SK-N-SH treated with all-trans-retinoic acid at 6 μM for 48 hours (cell line): ENCODE measurements at regions not wholly inside any gene's neighbourhood (a gene's known extent, or its start where the extent isn't known, plus 50 kb on each side); places are given as distances from the start of the nearest gene placed in this dataset.

Experiments used
- ATAC-seq: fragments of 200-7000 bp; cut with Tn5 transposase; 3 replicates; pipeline ENCODE4 v1.9.1; 2020; ENCODE audit warnings: mild to moderate bottlenecking, moderate library complexity
- ARNTL ChIP-seq: fragments of 450-650 bp; formaldehyde crosslinking; IDR thresholded peaks from 2 replicates; pipeline ENCODE4 v1.5.0; 2020; ENCODE audit warnings: low read depth, mild to moderate bottlenecking, moderate library complexity, borderline replicate concordance
- BACH2 ChIP-seq: fragments of 250-450 bp; sonication (Bioruptor Pico); IDR thresholded peaks from 2 replicates; pipeline ENCODE4 v1.9.0; 2021; ENCODE audit warnings: mild to moderate bottlenecking, borderline replicate concordance
- CSDC2 ChIP-seq: fragments of 250-450 bp; sonication (Bioruptor Pico); IDR thresholded peaks from 2 replicates; pipeline ENCODE4 v1.5.0; 2020; ENCODE audit warnings: mild to moderate bottlenecking, moderate library complexity
- ESRRG ChIP-seq: fragments of 250-450 bp; sonication (Bioruptor Pico); IDR thresholded peaks from 2 replicates; pipeline ENCODE4 v1.6.1; 2021; ENCODE audit warnings: mild to moderate bottlenecking
- GLIS3 ChIP-seq: fragments of 250-450 bp; sonication (Bioruptor Pico); IDR thresholded peaks from 2 replicates; pipeline ENCODE4 v1.5.0; 2020; ENCODE audit warnings: mild to moderate bottlenecking, moderate library complexity
- ISL1 ChIP-seq: fragments of 250-450 bp; sonication (Bioruptor Pico); IDR thresholded peaks from 2 replicates; pipeline ENCODE4 v2.1.2; 2022; ENCODE audit warnings: mild to moderate bottlenecking, moderate library complexity
- OSR1 ChIP-seq: fragments of 250-450 bp; sonication (Bioruptor Pico); IDR thresholded peaks from 2 replicates; pipeline ENCODE4 v1.8.0; 2022; ENCODE audit warnings: moderate library complexity, mild to moderate bottlenecking, inconsistent platforms
- PPARA ChIP-seq: fragments of 250-450 bp; sonication (Bioruptor Pico); IDR thresholded peaks from 2 replicates; pipeline ENCODE4 v1.5.0; 2020; ENCODE audit warnings: mild to moderate bottlenecking, borderline replicate concordance
- RARB ChIP-seq: fragments of 250-450 bp; sonication (Bioruptor Pico); IDR thresholded peaks from 2 replicates; pipeline ENCODE4 v1.8.0; 2021; ENCODE audit warnings: mild to moderate bottlenecking, moderate library complexity
- SNAI2 ChIP-seq: fragments of 250-450 bp; sonication (Bioruptor Pico); IDR thresholded peaks from 2 replicates; pipeline ENCODE4 v1.5.0; 2020; ENCODE audit warnings: mild to moderate bottlenecking, moderate library complexity
- TOX ChIP-seq: fragments of 250-450 bp; sonication (Bioruptor Pico); IDR thresholded peaks from 2 replicates; pipeline ENCODE4 v1.8.0; 2021; ENCODE audit warnings: mild to moderate bottlenecking, moderate library complexity, borderline replicate concordance
- ZC3H10 ChIP-seq: fragments of 250-450 bp; sonication (Bioruptor Pico); IDR thresholded peaks from 2 replicates; pipeline ENCODE4 v1.5.1; 2021; ENCODE audit warnings: mild to moderate bottlenecking, moderate library complexity
- ZFP3 ChIP-seq: fragments of 250-450 bp; sonication (Bioruptor Pico); IDR thresholded peaks from 2 replicates; pipeline ENCODE4 v1.5.0; 2020; ENCODE audit warnings: mild to moderate bottlenecking, moderate library complexity
- ZFP30 ChIP-seq: fragments of 450-650 bp; formaldehyde crosslinking; IDR thresholded peaks from 2 replicates; pipeline ENCODE4 v1.5.0; 2022; ENCODE audit warnings: mild to moderate bottlenecking, moderate library complexity
- ZNF565 ChIP-seq: fragments of 450-650 bp; formaldehyde crosslinking; conservative IDR thresholded peaks from 2 replicates; pipeline ENCODE4 v1.5.0; 2020; ENCODE audit warnings: low read depth, mild to moderate bottlenecking, moderate library complexity
- ZNF70 ChIP-seq: fragments of 450-650 bp; formaldehyde crosslinking; IDR thresholded peaks from 2 replicates; pipeline ENCODE4 v1.5.0; 2020; ENCODE audit warnings: mild to moderate bottlenecking, moderate library complexity
- ZNF8 ChIP-seq: fragments of 450-650 bp; formaldehyde crosslinking; IDR thresholded peaks from 2 replicates; pipeline ENCODE4 v1.5.0; 2020; ENCODE audit warnings: mild to moderate bottlenecking, moderate library complexity
- TF ChIP-seq, protein P1 (sequence below): fragments of 250-450 bp; sonication (Bioruptor Pico); IDR thresholded peaks from 2 replicates; pipeline ENCODE4 v1.5.0; 2020; ENCODE audit warnings: mild to moderate bottlenecking, moderate library complexity
- TF ChIP-seq, protein P2 (sequence below): fragments of 250-450 bp; sonication (Bioruptor Pico); IDR thresholded peaks from 2 replicates; pipeline ENCODE4 v1.8.0; 2021; ENCODE audit warnings: low read depth, mild to moderate bottlenecking, moderate library complexity, borderline replicate concordance
- TF ChIP-seq, protein P3 (sequence below): fragments of 250-450 bp; sonication (Bioruptor Pico); IDR thresholded peaks from 2 replicates; pipeline ENCODE4 v1.5.1; 2021; ENCODE audit warnings: mild to moderate bottlenecking, moderate library complexity
- TF ChIP-seq, protein P4 (sequence below): fragments of 250-450 bp; sonication (Bioruptor Pico); IDR thresholded peaks from 2 replicates; pipeline ENCODE4 v1.5.1; 2020; ENCODE audit warnings: low read depth, mild to moderate bottlenecking, moderate library complexity

DNA sequence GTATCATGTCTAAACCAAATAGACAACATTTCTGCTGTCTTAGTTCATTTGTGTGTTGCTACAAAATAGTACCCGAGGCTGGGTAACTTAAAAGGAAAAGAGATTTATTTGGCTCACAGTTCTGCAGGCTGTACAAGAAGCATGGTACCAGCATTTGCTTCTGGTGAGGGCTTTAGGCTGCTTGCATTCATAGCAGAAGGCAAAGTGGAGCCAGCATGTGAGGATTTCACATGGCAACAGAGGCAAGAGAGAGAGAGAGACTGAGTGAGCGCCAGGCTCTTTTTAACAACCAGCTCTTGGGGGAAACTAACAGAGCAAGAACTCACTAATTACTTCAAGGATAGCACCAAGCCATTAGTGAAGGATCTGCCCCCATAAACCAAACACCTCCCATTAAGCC, 271.4 kb upstream of the SRRM4 start (continued):
- TF ChIP-seq, protein P1, sequence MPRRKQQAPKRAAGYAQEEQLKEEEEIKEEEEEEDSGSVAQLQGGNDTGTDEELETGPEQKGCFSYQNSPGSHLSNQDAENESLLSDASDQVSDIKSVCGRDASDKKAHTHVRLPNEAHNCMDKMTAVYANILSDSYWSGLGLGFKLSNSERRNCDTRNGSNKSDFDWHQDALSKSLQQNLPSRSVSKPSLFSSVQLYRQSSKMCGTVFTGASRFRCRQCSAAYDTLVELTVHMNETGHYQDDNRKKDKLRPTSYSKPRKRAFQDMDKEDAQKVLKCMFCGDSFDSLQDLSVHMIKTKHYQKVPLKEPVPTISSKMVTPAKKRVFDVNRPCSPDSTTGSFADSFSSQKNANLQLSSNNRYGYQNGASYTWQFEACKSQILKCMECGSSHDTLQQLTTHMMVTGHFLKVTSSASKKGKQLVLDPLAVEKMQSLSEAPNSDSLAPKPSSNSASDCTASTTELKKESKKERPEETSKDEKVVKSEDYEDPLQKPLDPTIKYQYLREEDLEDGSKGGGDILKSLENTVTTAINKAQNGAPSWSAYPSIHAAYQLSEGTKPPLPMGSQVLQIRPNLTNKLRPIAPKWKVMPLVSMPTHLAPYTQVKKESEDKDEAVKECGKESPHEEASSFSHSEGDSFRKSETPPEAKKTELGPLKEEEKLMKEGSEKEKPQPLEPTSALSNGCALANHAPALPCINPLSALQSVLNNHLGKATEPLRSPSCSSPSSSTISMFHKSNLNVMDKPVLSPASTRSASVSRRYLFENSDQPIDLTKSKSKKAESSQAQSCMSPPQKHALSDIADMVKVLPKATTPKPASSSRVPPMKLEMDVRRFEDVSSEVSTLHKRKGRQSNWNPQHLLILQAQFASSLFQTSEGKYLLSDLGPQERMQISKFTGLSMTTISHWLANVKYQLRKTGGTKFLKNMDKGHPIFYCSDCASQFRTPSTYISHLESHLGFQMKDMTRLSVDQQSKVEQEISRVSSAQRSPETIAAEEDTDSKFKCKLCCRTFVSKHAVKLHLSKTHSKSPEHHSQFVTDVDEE (CRISPR knock-in tag), result no peak
- TF ChIP-seq SNAI2 (CRISPR knock-in tag), result no peak
- TF ChIP-seq ZNF8 (CRISPR knock-in tag), result no peak
- TF ChIP-seq BACH2 (CRISPR knock-in tag), result no peak
- TF ChIP-seq, protein P2, sequence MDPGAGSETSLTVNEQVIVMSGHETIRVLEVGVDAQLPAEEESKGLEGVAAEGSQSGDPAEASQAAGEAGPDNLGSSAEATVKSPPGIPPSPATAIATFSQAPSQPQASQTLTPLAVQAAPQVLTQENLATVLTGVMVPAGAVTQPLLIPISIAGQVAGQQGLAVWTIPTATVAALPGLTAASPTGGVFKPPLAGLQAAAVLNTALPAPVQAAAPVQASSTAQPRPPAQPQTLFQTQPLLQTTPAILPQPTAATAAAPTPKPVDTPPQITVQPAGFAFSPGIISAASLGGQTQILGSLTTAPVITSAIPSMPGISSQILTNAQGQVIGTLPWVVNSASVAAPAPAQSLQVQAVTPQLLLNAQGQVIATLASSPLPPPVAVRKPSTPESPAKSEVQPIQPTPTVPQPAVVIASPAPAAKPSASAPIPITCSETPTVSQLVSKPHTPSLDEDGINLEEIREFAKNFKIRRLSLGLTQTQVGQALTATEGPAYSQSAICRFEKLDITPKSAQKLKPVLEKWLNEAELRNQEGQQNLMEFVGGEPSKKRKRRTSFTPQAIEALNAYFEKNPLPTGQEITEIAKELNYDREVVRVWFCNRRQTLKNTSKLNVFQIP (CRISPR knock-in tag), result no peak
- TF ChIP-seq RARB (CRISPR knock-in tag), result no peak
- TF ChIP-seq ZC3H10 (CRISPR knock-in tag), result no peak
- no peak for TF ChIP-seq ARNTL (CRISPR knock-in tag)

DNA sequence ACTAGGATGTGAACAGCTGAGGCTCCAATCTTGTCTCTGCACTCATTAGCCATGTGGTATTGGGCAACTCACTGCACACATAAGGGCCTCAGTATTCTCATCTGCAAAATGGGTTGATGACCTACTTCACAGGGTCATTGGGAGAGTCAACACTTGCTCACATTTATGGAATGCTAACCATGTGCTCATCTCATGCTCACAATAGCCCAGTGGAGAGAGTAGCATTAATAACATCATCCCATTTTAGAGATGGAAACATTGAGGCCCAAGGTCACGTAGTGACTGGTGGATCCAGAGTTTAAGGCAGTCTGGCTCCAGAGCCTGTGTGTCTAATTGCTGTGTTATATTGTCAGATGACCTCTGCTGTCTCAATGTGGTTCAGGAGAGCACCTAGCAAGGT, 270.2 kb upstream of the SRRM4 start:
- no peak for ATAC-seq
- TF ChIP-seq, protein P3, sequence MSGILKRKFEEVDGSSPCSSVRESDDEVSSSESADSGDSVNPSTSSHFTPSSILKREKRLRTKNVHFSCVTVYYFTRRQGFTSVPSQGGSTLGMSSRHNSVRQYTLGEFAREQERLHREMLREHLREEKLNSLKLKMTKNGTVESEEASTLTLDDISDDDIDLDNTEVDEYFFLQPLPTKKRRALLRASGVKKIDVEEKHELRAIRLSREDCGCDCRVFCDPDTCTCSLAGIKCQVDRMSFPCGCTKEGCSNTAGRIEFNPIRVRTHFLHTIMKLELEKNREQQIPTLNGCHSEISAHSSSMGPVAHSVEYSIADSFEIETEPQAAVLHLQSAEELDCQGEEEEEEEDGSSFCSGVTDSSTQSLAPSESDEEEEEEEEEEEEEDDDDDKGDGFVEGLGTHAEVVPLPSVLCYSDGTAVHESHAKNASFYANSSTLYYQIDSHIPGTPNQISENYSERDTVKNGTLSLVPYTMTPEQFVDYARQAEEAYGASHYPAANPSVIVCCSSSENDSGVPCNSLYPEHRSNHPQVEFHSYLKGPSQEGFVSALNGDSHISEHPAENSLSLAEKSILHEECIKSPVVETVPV (CRISPR knock-in tag), result no peak
- no peak for TF ChIP-seq CSDC2 (CRISPR knock-in tag)
- no peak for TF ChIP-seq ZNF565
- TF ChIP-seq, protein P2 (CRISPR knock-in tag), result no peak
- TF ChIP-seq ISL1 (CRISPR knock-in tag), result no peak
- TF ChIP-seq OSR1 (CRISPR knock-in tag), result no peak
- TF ChIP-seq ZFP3 (CRISPR knock-in tag), result no peak
- TF ChIP-seq BACH2 (CRISPR knock-in tag), result no peak
- TF ChIP-seq, protein P1 (CRISPR knock-in tag), result no peak
- no peak for TF ChIP-seq ARNTL (CRISPR knock-in tag)
- no peak for TF ChIP-seq TOX (CRISPR knock-in tag)
- no peak for TF ChIP-seq ESRRG
- no peak for TF ChIP-seq GLIS3
- no peak for TF ChIP-seq ZFP30 (CRISPR knock-in tag)
- no peak for TF ChIP-seq ZNF70 (CRISPR knock-in tag)
- TF ChIP-seq, protein P4, sequence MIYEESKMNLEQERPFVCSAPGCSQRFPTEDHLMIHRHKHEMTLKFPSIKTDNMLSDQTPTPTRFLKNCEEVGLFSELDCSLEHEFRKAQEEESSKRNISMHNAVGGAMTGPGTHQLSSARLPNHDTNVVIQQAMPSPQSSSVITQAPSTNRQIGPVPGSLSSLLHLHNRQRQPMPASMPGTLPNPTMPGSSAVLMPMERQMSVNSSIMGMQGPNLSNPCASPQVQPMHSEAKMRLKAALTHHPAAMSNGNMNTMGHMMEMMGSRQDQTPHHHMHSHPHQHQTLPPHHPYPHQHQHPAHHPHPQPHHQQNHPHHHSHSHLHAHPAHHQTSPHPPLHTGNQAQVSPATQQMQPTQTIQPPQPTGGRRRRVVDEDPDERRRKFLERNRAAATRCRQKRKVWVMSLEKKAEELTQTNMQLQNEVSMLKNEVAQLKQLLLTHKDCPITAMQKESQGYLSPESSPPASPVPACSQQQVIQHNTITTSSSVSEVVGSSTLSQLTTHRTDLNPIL, result no peak
- TF ChIP-seq ZNF8 (CRISPR knock-in tag), result no peak
- TF ChIP-seq PPARA (CRISPR knock-in tag), result no peak
- TF ChIP-seq SNAI2 (CRISPR knock-in tag), result no peak
- TF ChIP-seq RARB (CRISPR knock-in tag), result no peak
